Left colon (tissue), 2 donors: ENCODE measurements at regions not wholly inside any gene's neighbourhood (a gene's known extent, or its start where the extent isn't known, plus 50 kb on each side); places are given as distances from the start of the nearest gene placed in this dataset.
A peak's percentile ranks its signal among the peaks of the same experiment; 100 is the strongest.

Experiments used
- ATAC-seq: fragments of 200-7000 bp; cut with Tn5 transposase; one replicate; pipeline ENCODE4 v1.9.1; 2020; ENCODE audit warnings: mild to moderate bottlenecking, moderate library complexity
- DNase-seq, 2 donors: peaks; one replicate each; pipeline ENCODE4 v3.0.0-alpha.2; 2020
- intact Hi-C, 2 donors: fragments of 100-400 bp; cut with DNase I in 1 of 2; cut with micrococcal nuclease in 1 of 2; formaldehyde crosslinking; loops; one replicate each; pipeline versions ENCODE4 v1.11.2 to v1.14.0; 2022; cut with DNase I, micrococcal nuclease
- donor health status: DM: no; HTN: no; CAD: no.
- donor health status: DM: yes; HTN: yes; CAD: no.

DNA sequence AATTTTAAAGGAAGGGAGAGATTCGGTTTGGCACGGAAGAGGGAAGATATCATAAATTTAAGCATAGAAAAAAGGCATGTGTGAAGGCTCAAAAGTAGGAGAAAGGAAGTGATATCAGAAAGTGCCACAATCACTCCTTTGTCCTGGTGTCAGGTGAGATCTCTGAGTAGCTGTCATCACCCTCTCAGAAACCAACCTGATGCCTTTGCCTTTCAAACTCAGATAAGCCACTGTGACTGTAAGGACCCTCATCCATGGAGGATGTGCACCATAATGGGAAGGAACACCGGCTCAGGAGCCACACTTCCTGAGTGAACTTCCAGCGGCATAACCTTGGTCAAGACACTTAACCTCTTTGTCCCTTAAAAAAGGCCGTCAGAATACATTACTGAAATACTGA is 318.7 kb upstream of the SEMA6D start:
- DNase-seq, result no peak
- intact Hi-C loops, result no loop called here
- no peak for ATAC-seq

DNA sequence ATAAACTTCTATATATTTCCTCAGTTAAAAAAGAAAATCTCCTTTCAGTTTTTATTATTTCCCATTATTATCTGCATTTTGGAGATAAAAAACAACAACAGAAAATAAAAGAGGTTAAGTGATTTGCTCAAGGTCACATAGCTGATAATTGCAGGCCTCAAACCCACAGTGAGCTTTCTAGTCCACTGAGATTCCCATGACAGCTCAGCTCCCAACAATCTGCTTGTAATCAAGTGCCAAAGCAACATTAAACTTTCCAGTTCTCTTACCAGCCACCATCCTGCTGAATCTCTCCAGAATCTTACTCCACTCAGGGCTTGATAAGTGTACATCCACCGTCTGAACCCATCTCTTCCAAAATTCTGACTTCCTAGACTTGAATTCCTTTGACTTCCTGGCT is 318.2 kb upstream of the SEMA6D start:
- no peak for DNase-seq
- intact Hi-C loops, result no loop called here
- no peak for ATAC-seq

- ATAC-seq (no peak), DNase-seq (no peak)
- intact Hi-C loops, result no loop called here
These were observed 316.7 kb upstream of the SEMA6D start for GRCh38 chr15:47400603-47401002.

GRCh38 chr15:47401427-47401826 is 315.9 kb upstream of the SEMA6D start:
- intact Hi-C loops, result no loop called here
- ATAC-seq (no peak), DNase-seq (no peak)

GRCh38 chr15:47402829-47403228 is 314.5 kb upstream of the SEMA6D start:
- intact Hi-C loops, result no loop called here
- ATAC-seq, result no peak
- DNase-seq, result no peak

GRCh38 chr15:47404877-47405276 is 312.4 kb upstream of the SEMA6D start:
- DNase-seq (no peak), ATAC-seq (no peak)
- intact Hi-C loops, result no loop called here

DNA sequence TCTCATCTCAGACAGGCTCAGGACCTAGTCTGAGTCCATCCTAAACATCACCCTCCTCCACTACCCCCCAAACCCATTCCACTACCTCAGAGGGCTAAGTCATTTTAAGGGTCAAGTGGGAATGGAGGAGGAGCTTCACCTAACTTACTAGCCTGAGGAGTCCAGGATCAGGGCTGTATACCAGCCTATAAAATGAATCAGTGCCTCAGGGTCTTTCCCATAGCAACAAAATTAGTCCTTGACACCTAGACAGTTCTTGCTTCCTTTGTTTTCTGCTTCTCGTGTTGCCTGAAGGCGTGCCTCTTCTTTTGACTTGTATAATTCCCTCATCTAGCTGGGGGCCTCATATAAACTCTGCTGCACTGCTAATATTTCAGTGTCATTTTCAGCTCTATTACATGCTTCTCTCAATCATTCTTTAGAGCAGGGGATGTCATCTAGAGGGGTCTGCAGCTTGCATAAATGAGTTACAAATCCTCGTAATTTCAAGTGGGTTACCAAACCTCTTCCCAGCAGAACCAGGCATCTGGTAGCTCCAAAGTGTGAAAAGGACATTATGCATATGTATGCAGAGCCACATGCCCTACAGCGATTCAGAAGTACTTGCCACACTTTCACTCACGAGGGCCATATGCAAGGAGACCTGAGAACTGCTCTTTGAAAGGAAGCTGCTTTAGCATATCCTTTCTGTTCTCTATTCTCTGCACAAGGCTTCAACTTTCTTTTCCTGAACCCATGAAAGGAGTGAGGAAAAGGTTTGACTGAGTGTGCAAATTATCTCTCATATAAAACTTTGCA is 311.7 kb upstream of the SEMA6D start:
- no peak for DNase-seq
- no peak for ATAC-seq
- intact Hi-C loops, result no loop called here

- DNase-seq, result no peak
- intact Hi-C loops, result no loop called here
- ATAC-seq, result no peak
These were observed 309.6 kb upstream of the SEMA6D start for GRCh38 chr15:47407692-47408091.

DNA sequence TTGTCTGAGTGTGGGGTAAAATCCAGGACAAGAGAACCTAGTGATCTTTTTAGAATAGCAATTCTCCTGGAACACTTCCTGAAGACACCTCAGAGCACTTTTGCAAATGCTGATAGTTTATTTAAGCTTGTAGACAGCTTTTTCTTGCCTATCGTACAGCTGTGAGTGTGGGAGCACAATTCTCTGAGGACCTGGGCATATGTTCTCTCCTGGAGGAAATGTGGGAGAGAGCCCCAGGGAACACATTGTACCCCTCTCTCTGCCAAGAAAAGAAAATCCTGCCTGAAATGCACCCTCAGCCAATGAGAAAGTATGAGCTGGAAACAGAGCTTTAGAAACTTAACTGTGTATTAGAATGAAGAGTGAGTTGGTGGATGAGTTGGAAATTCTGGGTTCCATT is 308.3 kb upstream of the SEMA6D start:
- no peak for DNase-seq
- no peak for ATAC-seq
- intact Hi-C loops, result no loop called here

- DNase-seq, result no peak
- no peak for ATAC-seq
- intact Hi-C loops, result no loop called here
These were observed 307.7 kb upstream of the SEMA6D start for GRCh38 chr15:47409600-47409999.

DNA sequence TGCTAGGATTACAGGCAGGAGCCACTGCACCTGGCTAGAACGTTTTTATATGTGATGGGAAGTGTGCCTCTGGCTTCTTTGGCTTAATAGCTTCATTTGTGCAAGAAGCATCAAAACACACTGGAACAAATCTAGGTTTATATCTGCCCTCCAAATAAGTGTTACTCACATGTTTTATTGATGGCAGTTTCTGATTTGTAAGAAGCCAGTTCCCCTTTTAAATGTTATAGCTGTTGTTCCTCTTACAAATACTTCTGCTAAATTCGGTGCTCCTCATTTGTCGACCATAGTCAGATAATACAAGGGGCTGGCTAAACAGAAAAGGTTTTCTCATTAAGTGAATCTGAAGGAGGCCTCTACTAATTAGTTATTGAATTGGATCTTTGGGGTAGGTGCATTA is 307.1 kb upstream of the SEMA6D start:
- intact Hi-C loops, result no loop called here
- no peak for ATAC-seq

GRCh38 chr15:47411733-47412132 is 305.6 kb upstream of the SEMA6D start:
- intact Hi-C loops, result no loop called here
- no peak for ATAC-seq

More for the DNA sequence above, 307.1 kb upstream of the SEMA6D start:
- no peak for DNase-seq

DNA sequence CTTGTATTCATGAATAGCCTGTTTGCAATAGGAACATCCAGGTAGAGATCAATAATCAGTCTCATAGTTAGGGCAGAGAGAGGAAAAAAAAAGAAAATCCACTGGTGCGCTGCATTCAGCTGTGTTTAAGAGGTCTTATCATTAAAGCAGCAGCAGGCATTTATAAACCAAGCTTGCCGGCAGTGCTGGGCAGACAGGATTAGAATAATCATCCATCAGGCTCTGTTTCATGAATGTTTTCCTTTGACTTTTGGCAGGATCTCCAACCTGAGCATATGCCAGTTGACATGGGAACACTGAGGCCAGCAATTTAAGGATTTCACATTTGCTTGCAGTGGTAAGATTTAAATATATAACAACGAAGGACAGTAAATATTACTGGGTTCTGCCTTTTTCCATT is 305.2 kb upstream of the SEMA6D start:
- ATAC-seq (no peak), DNase-seq (no peak)
- intact Hi-C loops, result no loop called here

More at GRCh38 chr15:47411733-47412132, 305.6 kb upstream of the SEMA6D start:
- no peak for DNase-seq

- ATAC-seq (no peak), DNase-seq (no peak)
- intact Hi-C loops, result no loop called here
These were observed 304.5 kb upstream of the SEMA6D start for GRCh38 chr15:47412802-47413201.

GRCh38 chr15:47414207-47414606 is 303.1 kb upstream of the SEMA6D start:
- intact Hi-C loops, result no loop called here
- no peak for ATAC-seq

GRCh38 chr15:47415539-47415971 is 301.8 kb upstream of the SEMA6D start:
- intact Hi-C loops, result no loop called here
- DNase-seq (no peak), ATAC-seq (no peak)

More at GRCh38 chr15:47414207-47414606, 303.1 kb upstream of the SEMA6D start:
- DNase-seq, result no peak

DNA sequence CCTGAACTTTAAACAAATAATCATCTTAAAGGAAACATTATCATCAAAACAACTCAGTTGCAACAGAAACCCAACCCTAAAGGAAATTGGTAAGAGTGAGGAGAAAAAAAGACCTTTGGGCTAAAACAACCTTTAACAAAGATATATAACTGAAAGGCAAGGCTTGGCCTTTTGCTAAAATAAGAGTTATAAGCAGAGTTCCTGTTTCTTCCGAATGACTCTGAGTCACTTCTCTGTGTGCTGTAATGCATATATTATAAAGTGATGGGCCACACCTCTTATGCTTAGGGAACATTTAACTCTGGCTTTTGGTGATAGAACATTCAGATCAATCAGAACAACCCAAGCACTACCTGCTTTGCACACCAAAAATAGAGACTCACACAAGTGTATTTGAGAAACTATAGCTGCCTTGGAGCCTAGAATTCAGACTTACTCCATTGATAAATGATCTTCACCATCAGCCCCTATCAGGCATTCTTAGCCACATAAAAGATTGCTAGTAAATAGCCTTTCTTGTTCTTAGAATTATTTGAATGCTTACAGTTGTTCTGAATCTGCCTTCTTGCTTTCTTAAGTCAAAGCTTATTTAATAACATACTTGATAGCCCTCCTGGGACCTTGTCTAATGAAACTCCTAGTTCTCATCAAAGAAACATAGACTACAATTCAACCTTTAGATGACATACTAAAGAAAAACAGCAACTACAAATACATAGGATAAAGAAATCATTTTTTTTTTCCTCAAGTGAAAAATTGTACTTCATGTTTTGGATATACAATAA is 294.2 kb upstream of the SEMA6D start:
- ATAC-seq (peak; percentile 88), DNase-seq (no peak)

GRCh38 chr15:47427463-47427862 is 289.8 kb upstream of the SEMA6D start:
- no peak for DNase-seq
- intact Hi-C loops, result no loop called here
- ATAC-seq, result peak; percentile 89

More for the DNA sequence above, 294.2 kb upstream of the SEMA6D start:
- intact Hi-C loops, result no loop called here

- intact Hi-C loops, result no loop called here
- ATAC-seq (no peak), DNase-seq (no peak)
These were observed 287.9 kb upstream of the SEMA6D start for GRCh38 chr15:47429376-47429775.

- DNase-seq, result no peak
- no peak for ATAC-seq
- intact Hi-C loops, result no loop called here
These were observed 285.8 kb upstream of the SEMA6D start for GRCh38 chr15:47431501-47431900.
